AG08396 (cell line): ENCODE measurements at regions not wholly inside any gene's neighbourhood (a gene's known extent, or its start where the extent isn't known, plus 50 kb on each side); places are given as distances from the start of the nearest gene placed in this dataset.
A peak's percentile ranks its signal among the peaks of the same experiment; 100 is the strongest.
"Not testable (repeated sequence)": the region's sequence is repeated elsewhere in the genome, so short reads cannot be mapped to it uniquely, and the experiment has no call there.

Experiments
- DNase-seq: peaks from one replicate; pipeline ENCODE4 v3.0.0; 2012; ENCODE audit warnings: low spot score, mixed read lengths

DNA sequence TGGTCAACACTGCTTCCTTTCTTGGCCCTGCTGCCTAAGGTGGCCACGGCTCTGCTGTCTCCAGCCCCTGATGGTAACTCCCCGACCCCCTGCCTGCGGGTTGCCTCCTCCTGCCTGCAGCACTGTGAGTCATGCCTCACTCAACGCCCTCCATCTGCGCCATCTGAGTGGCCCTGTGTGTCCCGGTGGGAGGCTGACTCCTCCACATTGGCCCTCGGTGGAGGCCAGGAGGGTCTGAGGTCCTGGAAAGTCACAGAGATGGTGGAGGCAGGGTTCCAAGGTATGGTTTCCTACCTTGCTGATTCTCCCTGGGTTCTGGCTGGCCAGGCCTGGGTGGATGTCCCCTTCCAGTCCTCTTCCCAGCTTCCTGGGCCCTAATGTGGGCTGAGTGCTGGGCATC is 64.5 kb upstream of the ADAMTS2 start:
- no peak for DNase-seq

GRCh38 chr5:179408611-179409010 is 63.4 kb upstream of the ADAMTS2 start:
- no peak for DNase-seq

- DNase-seq, result no peak
These were observed 62.2 kb upstream of the ADAMTS2 start for GRCh38 chr5:179407191-179408175.

DNA sequence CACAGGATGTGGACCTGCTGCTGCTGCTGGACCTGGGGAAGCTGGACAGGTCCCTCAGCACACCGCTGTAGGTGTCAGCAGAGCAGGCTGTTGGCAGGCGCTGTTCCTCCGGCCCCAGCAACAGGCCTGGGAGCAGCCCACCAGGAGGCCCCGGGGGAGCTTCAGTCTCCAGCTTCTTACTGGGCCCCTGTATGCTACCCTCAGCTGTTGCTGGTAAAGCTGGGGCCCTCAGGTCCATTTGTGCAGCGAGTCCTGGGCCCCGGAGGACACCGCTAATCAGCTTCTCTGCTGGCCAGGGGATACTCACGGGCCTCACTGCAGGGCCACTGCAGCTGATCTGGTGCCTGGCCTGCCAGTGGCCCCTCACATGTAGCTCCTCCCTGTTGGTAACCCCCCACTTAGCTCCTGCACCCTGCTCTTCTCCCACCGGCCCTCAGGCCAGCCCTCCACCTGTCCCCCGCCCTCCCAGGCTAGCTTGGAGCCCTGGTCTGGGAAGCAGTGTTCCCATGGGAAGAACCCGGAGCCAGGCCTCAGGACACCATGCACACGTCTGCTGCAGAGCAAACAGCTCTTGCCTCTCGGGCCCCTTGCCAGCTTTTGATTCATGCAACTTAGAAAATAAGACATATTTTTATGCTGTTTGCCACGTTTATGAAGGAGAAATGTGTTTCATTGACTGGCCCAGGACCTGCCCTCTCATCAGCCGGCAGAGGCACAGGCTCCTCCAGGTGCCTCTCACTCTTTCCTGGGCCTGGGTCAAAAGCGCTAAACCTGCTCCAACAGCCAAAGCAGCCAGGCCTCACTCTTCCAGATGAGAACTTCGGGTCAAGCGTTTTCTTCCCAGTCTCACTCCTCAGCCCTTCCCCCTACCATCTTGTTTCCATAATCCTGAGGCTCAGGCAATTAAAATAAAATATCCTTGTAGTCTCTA is 61.0 kb upstream of the ADAMTS2 start:
- no peak for DNase-seq

DNA sequence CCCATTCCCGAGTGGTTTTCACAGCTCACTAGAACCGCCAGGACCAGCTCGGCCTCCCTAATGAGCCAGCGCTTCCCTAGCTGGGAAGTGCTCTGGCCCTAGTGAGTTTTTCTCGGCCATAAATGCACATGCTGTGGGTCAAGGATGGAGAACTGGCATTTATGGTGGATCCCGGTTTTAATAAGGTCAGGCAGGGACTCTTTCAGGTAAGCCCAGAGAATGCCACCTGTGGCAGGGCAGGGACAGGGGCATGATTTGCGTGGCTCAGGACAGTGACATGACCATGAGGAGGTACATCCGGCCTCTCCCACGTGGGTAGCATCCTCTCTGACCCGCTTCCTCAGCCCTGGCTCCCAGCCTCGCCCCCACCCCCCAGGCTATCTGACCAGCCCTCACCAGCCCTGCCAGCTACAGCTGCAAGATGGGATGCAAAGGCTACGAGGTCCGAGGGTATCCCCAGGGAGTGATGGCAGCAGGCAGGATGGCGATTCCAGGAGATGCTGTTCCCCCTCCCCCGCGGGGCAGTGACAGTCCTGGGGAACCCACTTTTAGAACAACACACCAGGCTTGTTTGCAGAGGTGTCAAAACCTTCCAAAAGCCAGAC is 60.3 kb upstream of the ADAMTS2 start:
- no peak for DNase-seq

DNA sequence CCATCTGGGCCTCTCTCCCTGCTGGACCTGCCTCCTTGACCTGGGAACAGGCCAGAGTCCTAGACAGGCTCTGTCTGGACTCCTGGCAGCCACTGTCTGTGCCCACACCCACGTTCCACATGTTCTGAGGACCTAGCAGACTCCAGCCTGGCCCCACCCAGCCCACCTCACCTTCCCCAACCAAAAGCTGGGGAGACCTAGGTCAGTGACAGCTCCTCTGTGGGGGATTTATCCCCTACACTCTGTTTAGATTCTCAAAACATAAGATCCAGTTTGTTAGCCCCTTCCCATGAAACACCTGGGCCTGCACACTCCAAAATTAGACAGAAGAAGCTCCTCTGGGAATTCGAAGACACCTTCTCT is 59.8 kb upstream of the ADAMTS2 start:
- no peak for DNase-seq

DNA sequence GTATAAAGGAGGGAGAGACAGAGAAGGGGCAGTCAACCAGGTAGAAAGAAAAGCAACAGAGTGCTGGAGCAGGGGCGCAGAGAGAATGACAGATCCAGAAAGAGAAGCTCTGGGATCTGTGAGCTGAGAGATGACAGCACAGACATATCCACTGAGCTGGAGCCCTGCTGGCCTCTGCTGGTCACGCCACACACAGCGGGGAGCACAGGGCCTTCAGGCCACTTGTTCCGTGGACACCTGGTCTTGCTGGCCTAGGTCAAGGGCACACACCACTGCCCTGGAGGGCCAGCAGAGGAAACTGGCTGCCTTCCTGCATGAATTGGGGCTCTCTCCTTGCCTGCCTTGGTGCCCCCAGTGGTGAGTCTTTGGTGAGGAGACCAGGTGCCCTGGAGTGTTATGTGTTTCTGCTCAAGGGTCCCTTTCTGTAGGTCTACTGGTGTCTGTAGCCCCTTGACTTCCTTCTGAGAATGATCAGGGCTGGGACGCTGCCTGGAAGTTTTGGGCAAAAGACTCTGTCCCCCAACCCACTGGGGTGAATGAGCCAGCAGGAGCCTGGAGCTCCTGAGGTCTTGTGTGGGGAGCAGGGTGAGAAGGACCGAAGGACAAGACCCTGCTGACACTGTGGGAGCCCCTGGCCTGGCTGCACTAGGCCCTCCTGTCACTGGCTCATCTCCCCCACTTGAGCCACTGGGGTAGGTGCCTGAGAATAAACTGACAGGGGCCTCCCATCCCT is 59.2 kb upstream of the ADAMTS2 start:
- DNase-seq, result peak; percentile 76

- no peak for DNase-seq
These were observed 58.3 kb upstream of the ADAMTS2 start for GRCh38 chr5:179403426-179404147.

DNA sequence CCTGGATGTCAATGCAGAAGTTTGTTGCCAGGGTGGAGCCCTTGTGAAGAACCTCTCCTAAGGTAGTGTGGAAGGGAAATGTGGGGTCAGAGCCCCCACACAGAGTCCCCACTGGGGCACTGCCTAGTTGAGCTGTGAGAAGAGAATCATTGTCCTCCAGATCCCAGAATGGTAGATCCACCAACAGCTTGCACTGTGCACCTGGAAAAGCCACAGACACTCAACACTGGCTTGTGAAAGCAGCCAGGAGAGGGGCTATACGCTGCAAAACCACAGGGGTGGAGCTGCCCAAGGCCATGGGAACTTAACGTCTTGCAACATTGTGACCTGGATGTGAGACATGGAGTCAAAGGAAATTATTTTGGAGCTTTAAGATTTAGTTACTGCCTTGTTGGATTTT is 55.2 kb upstream of the ADAMTS2 start:
- DNase-seq, result not testable (repeated sequence)

DNA sequence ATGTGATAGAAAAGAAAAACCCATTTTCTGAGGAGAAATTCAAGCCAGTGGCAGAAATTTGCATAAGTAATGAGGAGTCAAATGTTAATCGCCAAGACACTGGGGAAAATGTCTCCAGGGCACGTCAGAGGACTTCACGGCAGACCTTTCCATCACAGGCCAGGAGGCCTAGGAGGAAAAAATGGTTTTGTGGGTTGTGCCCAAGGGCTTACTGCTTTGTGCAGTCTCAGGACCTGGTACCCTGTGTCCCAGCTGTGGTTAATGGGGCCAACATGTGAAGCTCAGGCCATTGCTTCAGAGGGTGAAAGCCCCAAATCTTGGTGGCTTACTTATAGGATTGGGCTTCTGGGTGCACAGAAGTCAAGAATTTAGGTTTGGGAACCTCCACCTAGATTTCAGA is 54.8 kb upstream of the ADAMTS2 start:
- no peak for DNase-seq

GRCh38 chr5:179399327-179399726 is 54.1 kb upstream of the ADAMTS2 start:
- DNase-seq, result not testable (repeated sequence)

DNA sequence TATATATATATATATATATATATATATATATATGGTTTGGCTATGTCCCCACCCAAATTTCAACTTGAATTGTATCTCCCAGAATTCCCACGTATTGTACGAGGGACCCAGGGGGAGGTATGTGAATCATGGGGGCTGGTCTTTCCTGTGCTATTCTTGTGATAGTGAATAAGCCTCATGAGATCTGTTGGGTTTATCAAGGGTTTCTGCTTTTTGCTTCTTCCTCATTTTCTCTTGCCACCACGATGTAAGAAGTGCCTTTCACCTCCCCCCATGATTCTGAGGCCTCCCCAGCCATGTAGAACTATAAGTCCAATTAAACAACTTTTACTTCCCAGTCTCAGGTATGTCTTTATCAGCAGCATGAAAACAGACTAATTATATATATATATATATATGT is 52.3 kb upstream of the ADAMTS2 start:
- DNase-seq, result no peak
